ENCODE measurements at regions not wholly inside any gene's neighbourhood (a gene's known extent, or its start where the extent isn't known, plus 50 kb on each side); places are given as distances from the start of the nearest gene placed in this dataset.
A peak's percentile ranks its signal among the peaks of the same experiment; 100 is the strongest.

GRCh38 chr2:237016121-237016915 is 69.4 kb upstream of the COPS8 start:
- DNase-seq: no peak

GRCh38 chr2:237020090-237020489 is 65.6 kb upstream of the COPS8 start:
- DNase-seq: no peak

DNA sequence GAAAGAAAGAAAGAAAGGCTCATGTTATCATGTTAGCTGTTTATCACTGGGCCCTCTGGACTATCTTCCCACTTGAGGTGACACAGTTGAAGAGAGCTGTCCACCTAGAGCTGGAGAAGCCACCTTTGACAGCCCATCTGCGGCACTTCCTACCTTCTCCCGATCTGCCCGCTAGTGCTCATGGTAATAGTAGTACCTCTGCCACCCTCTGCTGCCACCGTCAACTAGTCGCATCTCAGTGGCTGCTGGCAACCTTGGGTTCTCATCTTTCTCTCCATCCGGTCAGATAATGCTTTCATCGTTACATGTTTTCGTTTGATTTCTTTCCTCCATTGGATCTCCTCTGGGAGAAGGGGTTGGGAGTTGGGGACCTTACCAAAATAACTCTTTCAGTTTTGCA is 63.2 kb upstream of the COPS8 start:
- DNase-seq: no peak

- no peak for DNase-seq
These were observed 61.4 kb upstream of the COPS8 start for GRCh38 chr2:237024255-237024654.

- peak; percentile 84 to 89 (median 85) for DNase-seq
These were observed 60.4 kb upstream of the COPS8 start for GRCh38 chr2:237025090-237025865.

DNA sequence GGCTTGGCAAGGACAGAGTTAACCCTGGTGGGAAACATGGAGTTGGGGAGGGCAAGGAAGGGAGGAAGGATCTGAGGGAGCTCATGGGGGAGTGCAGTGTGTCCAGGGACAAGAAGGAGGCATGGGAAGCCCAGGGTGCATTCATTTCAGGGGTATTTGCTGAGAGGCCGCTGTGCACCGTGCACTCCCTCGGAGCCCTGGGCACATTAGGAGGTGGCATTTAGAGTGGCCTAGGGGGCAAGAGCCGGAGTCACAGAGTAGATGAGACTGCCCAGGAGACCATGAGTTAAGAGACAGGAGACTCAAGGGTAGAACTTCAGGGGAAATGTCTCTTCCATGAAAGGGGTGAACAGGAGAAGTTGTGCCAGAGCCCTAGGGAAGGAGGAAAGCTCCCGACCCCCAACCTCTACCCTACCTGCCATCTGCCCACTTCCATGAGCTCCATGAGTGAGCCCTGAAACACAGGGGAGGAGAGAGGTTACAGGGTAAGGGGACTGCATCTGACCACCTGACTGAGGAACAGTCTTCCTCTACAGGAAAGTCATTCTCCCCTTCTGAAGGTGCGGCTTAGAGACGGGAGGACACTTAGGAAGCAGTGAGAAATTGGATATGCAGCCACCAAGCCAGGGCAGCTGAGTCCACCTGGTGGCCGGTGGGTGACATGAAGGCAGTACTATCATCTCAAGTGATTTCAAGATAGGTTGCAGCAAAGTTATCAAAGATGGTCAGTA is 58.5 kb upstream of the COPS8 start:
- peak; percentile 74 to 82 (median 79) for DNase-seq

DNA sequence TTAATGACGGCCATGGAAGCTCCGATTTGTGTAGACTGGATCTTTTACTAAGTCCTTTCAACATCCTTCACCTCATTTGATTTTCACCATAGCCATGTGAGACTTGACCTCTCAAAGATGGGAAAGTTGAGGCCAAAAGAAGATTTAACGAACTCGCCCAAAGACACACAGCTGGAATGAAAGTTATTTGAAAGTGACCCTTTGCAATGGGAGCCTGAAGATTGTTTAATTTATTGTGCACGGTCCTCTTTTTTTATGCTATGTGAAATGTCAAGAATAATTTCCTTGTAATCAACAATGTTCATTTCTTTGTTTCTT is 58.0 kb upstream of the COPS8 start:
- DNase-seq: no peak

- no peak for DNase-seq
These were observed 55.3 kb upstream of the COPS8 start for GRCh38 chr2:237030382-237030781.

GRCh38 chr2:237033536-237034060 is 52.1 kb upstream of the COPS8 start:
- DNase-seq: no peak

DNA sequence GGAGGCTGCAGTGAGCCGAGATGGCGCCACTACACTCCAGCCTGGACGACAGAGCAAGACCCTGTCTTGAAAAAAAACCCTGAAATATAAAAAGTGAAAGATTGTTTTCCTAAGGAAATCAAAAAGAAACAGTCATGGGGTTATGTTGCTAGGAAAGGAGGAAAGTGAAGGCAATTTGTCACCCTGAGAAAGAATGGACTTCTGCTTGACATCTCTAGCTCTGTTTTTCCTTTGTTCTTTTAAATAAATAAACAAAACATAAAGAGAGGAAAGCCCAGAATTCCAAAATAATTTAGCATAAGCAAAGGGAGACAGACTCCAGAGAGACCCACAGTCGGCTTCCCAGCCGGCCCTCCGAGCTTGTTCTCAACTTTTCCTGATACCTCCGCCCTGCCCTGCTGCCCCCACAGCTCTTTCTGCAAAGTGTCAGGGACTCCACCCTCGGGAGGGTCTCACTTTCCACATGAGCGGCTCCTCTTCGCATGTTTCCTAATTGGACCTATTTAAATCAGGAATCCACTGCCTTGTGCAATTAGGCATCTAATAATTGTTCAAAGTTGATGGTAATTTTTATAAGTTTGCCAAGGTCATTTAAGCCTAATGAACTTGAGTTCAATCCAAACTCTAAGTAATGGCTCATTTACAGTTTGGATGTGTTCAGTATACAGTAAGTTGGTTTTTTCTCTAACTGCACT is 49.8 kb upstream of the COPS8 start:
- no peak for DNase-seq

All from suppressor macrophage treated with lipopolysaccharide for 1 hour (primary cell).